HK-2 (cell line): ENCODE measurements at regions not wholly inside any gene's neighbourhood (a gene's known extent, or its start where the extent isn't known, plus 50 kb on each side); places are given as distances from the start of the nearest gene placed in this dataset.

Source experiments
- DNase-seq: peaks from one replicate; pipeline ENCODE4 v3.0.0-alpha.2; 2018; ENCODE audit not compliant: unreplicated experiment

- no peak for DNase-seq
These were observed 174.3 kb upstream of the TENM3 start for GRCh38 chr4:182068920-182069319.

GRCh38 chr4:182073278-182073677, 169.9 kb upstream of the TENM3 start:
- DNase-seq, result no peak

GRCh38 chr4:182074139-182074538, 169.1 kb upstream of the TENM3 start:
- DNase-seq, result no peak

GRCh38 chr4:182074810-182075209, 168.4 kb upstream of the TENM3 start:
- no peak for DNase-seq

- DNase-seq, result no peak
These were observed 160.3 kb upstream of the TENM3 start for GRCh38 chr4:182082910-182083309.

- no peak for DNase-seq
These were observed 159.4 kb upstream of the TENM3 start for GRCh38 chr4:182083671-182084410.

- no peak for DNase-seq
These were observed 158.1 kb upstream of the TENM3 start for GRCh38 chr4:182085051-182085480.

GRCh38 chr4:182089326-182089725, 153.9 kb upstream of the TENM3 start:
- no peak for DNase-seq

- DNase-seq, result no peak
These were observed 153.0 kb upstream of the TENM3 start for GRCh38 chr4:182090186-182090585.

GRCh38 chr4:182091128-182091527, 152.1 kb upstream of the TENM3 start:
- DNase-seq, result no peak

- DNase-seq, result peak; percentile 6
These were observed 149.8 kb upstream of the TENM3 start for GRCh38 chr4:182093431-182093831.

- no peak for DNase-seq
These were observed 149.3 kb upstream of the TENM3 start for GRCh38 chr4:182093935-182094334.

GRCh38 chr4:182101618-182102017, 141.6 kb upstream of the TENM3 start:
- no peak for DNase-seq

GRCh38 chr4:182102576-182102975, 140.6 kb upstream of the TENM3 start:
- no peak for DNase-seq

- peak; percentile 9 for DNase-seq
These were observed 139.4 kb upstream of the TENM3 start for GRCh38 chr4:182103614-182104319.

- no peak for DNase-seq
These were observed 137.8 kb upstream of the TENM3 start for GRCh38 chr4:182105416-182105815.

- DNase-seq, result no peak
These were observed 135.3 kb upstream of the TENM3 start for GRCh38 chr4:182107931-182108330.

- no peak for DNase-seq
These were observed 131.6 kb upstream of the TENM3 start for GRCh38 chr4:182111586-182111985.

- no peak for DNase-seq
These were observed 129.4 kb upstream of the TENM3 start for GRCh38 chr4:182113779-182114178.

- DNase-seq, result no peak
These were observed 118.8 kb upstream of the TENM3 start for GRCh38 chr4:182124359-182124758.

- DNase-seq, result no peak
These were observed 117.1 kb upstream of the TENM3 start for GRCh38 chr4:182126096-182126495.

- no peak for DNase-seq
These were observed 116.6 kb upstream of the TENM3 start for GRCh38 chr4:182126603-182127002.

GRCh38 chr4:182133033-182133432, 110.2 kb upstream of the TENM3 start:
- no peak for DNase-seq
